ENCODE measurements at regions not wholly inside any gene's neighbourhood (a gene's known extent, or its start where the extent isn't known, plus 50 kb on each side); places are given as distances from the start of the nearest gene placed in this dataset.

GRCh38 chr7:88401009-88401623, 94.4 kb upstream of the STEAP4 start:
- TF ChIP-seq, protein P1, sequence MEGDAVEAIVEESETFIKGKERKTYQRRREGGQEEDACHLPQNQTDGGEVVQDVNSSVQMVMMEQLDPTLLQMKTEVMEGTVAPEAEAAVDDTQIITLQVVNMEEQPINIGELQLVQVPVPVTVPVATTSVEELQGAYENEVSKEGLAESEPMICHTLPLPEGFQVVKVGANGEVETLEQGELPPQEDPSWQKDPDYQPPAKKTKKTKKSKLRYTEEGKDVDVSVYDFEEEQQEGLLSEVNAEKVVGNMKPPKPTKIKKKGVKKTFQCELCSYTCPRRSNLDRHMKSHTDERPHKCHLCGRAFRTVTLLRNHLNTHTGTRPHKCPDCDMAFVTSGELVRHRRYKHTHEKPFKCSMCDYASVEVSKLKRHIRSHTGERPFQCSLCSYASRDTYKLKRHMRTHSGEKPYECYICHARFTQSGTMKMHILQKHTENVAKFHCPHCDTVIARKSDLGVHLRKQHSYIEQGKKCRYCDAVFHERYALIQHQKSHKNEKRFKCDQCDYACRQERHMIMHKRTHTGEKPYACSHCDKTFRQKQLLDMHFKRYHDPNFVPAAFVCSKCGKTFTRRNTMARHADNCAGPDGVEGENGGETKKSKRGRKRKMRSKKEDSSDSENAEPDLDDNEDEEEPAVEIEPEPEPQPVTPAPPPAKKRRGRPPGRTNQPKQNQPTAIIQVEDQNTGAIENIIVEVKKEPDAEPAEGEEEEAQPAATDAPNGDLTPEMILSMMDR (conservative IDR thresholded peaks at IDR 0.05; ENCODE audit: low read depth, low read length), result peak; percentile 79
- TF ChIP-seq EZH2 (IDR thresholded peaks at IDR 0.05; ENCODE audit: borderline replicate concordance, low read depth, low read length, poor library complexity, severe bottlenecking), result no peak

Data from A673 (cell line).